Activated naive CD4-positive, alpha-beta T cell treated with anti-CD3 and anti-CD28 coated beads, Interleukin-2, amount 50 U/mL, for 72 hours (primary cell): ENCODE measurements at regions not wholly inside any gene's neighbourhood (a gene's known extent, or its start where the extent isn't known, plus 50 kb on each side); places are given as distances from the start of the nearest gene placed in this dataset.
"Not testable (repeated sequence)": the region's sequence is repeated elsewhere in the genome, so short reads cannot be mapped to it uniquely, and the experiment has no call there.

Source experiments
- ATAC-seq, 2 donors: fragments of 150-1000 bp; cut with Tn5 transposase; 2 replicates each; pipeline ENCODE4 v1.10.0; 2021; ENCODE audit warnings: mild to moderate bottlenecking in 2 of 2, moderate library complexity in 2 of 2
- DNase-seq, 2 donors: peaks; one replicate each; pipeline ENCODE4 v3.0.0; 2021 to 2022; ENCODE audit warnings: low spot score in 2 of 2
- H3K27ac Mint-ChIP-seq, 2 donors: one replicate each; pipeline ENCODE4 v1.8.0; 2022; ENCODE audit warnings: mild to moderate bottlenecking in 2 of 2, mixed read lengths in 2 of 2
- H3K36me3 Mint-ChIP-seq, 2 donors: one replicate each; pipeline ENCODE4 v1.8.0; 2022; ENCODE audit warnings: mixed read lengths in 2 of 2
- H3K9me3 Mint-ChIP-seq, 2 donors: one replicate each; pipeline ENCODE4 v1.8.0; 2022; ENCODE audit warnings: mixed read lengths in 2 of 2

- ATAC-seq = no peak
- Mint-ChIP-seq H3K27ac (no peak overlapping the region), H3K36me3 (no peaks in the 10 kb centered on the region), H3K9me3 (peaks cover 0 to 4% of the 10 kb centered on the region in 2 donors)
- DNase-seq = no peak
Observed at GRCh38 chr6:15761045-15761502, 98.2 kb upstream of the DTNBP1 start.

DNA sequence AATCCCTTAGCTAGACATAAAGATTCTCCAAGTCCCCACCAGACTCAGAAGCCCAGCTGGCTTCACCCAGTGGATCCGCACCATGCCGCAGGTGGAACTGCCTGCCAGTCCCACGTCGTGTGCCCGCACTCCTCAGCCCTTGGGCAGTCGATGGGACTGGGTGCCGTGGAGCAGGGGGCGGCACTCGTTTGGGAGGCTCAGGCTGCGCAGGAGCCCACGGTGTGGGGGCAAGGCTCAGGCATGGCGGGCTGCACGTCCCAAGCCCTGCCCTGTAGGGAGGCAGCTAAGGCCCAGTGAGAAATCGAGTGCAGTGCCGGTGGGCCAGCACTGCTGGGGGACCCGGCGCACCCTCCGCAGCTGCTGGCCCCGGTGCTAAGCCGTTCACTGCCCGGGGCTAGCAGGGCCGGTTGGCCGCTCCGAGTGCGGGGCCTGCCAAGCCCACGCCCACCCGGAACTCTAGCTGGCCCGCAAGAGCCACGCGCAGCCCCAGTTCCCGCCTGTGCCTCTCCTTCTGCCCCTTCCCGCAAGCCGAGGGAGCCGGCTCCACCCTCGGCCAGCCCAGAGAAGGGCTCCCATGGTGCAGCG is 95.9 kb upstream of the DTNBP1 start:
- Mint-ChIP-seq H3K9me3 (peaks cover 0 to 4% of the 10 kb centered on the region in 2 donors), H3K36me3 (no peaks in the 10 kb centered on the region), H3K27ac (no peak overlapping the region)
- no peak for DNase-seq
- ATAC-seq = no peak

- no peaks in the 10 kb centered on the region for H3K9me3 Mint-ChIP-seq
- ATAC-seq = no peak
Observed at GRCh38 chr6:15755526-15755925, 92.7 kb upstream of the DTNBP1 start.

DNA sequence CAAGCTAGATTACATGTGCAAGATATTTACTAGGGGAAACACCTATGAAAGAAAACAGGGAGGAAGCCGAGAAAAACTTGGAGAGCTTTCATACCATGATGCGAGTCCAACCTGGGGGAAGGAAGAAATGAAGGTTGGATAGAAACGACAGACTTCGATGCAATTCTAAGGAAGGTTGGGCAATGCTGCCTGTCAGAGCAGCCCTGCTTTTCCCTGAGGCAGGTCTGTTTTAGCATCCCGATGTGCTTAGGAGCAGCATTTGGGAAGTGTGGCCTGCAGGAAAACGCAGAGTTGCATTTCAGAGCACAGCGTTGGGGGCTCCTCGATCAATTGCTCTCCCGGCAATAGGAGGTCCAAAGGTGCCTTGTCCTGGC is 91.9 kb upstream of the DTNBP1 start:
- ATAC-seq (no peak), DNase-seq (no peak)
- Mint-ChIP-seq H3K27ac (peak overlapping the region in 1 of 2 donors; percentile 41), H3K36me3 (no peaks in the 10 kb centered on the region), H3K9me3 (no peaks in the 10 kb centered on the region)

More at GRCh38 chr6:15755526-15755925, 92.7 kb upstream of the DTNBP1 start:
- no peak overlapping the region for H3K27ac Mint-ChIP-seq
- no peaks in the 10 kb centered on the region for H3K36me3 Mint-ChIP-seq
- DNase-seq = no peak

GRCh38 chr6:15754035-15754705 is 91.3 kb upstream of the DTNBP1 start:
- no peaks in the 10 kb centered on the region for H3K36me3 Mint-ChIP-seq
- DNase-seq (no peak), ATAC-seq (no peak)
- peak overlapping the region in 1 of 2 donors; percentile 41 for H3K27ac Mint-ChIP-seq
- H3K9me3 Mint-ChIP-seq = no peaks in the 10 kb centered on the region

- no peak overlapping the region for H3K27ac Mint-ChIP-seq
Observed at GRCh38 chr6:15752820-15753219, 90.0 kb upstream of the DTNBP1 start.

DNA sequence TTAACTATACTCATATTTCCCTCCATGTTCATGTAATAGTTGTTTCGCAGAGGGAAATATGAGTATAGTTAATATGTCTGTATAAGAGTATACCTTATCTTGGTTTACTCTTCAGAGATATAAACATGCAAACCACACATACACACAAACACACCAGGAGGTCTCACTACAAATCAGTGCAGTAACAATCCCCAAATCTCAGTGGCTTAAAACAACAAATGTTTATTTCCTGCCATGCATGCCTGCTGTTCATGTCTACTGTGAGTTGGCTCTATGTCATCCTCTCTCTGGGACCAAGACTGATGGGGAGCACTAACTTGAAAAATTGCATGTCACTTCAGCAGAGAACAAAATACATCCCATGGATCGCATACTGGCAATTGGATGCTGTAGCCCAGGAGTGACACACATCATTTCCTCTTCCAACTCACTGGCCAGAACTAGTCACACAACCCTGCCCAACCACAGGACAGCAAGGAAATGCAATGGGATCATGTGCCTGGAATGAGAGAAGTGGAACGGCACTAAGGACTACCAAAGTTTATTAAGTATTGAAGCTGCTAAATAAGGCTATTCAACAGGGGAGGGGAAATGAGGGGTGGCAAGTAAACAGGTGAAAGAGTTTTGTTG is 89.0 kb upstream of the DTNBP1 start:
- DNase-seq (no peak), ATAC-seq (no peak)
- no peaks in the 10 kb centered on the region for H3K9me3 Mint-ChIP-seq
- no peaks in the 10 kb centered on the region for H3K36me3 Mint-ChIP-seq
- no peak overlapping the region for H3K27ac Mint-ChIP-seq

More at GRCh38 chr6:15752820-15753219, 90.0 kb upstream of the DTNBP1 start:
- no peaks in the 10 kb centered on the region for H3K36me3 Mint-ChIP-seq
- no peaks in the 10 kb centered on the region for H3K9me3 Mint-ChIP-seq
- ATAC-seq (no peak), DNase-seq (no peak)

DNA sequence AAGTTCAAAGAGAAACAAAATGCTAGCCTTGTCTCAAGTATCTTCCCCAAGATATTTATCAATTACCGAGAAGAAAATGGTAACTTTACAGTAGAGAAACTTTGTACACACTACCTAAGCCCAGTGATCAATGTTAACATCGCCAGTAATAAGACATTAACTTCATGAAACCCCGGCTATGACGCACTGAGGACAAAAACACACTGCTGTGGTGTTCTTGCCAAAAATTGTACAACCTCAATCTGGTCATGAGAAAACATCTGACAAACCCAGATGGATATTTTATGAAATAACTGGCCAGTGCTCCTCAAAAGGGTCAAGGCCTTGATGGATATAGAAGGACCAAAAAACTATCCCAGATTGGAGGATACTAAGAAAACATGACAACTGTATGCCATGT is 85.5 kb upstream of the DTNBP1 start:
- H3K27ac Mint-ChIP-seq = no peak overlapping the region
- no peak for ATAC-seq

GRCh38 chr6:15747354-15747883 is 84.6 kb upstream of the DTNBP1 start:
- Mint-ChIP-seq H3K9me3 (peaks cover 4 to 6% of the 10 kb centered on the region in 2 donors), H3K36me3 (peaks cover 0 to 14% of the 10 kb centered on the region in 2 donors), H3K27ac (peak overlapping the region in 1 of 2 donors; percentile 6)
- no peak for ATAC-seq
- no peak for DNase-seq

More for the DNA sequence above, 85.5 kb upstream of the DTNBP1 start:
- Mint-ChIP-seq H3K9me3 (peaks cover 3 to 4% of the 10 kb centered on the region in 2 donors), H3K36me3 (peaks cover 0 to 11% of the 10 kb centered on the region in 2 donors)
- DNase-seq = no peak

- DNase-seq (no peak), ATAC-seq (no peak)
- peaks cover 0 to 14% of the 10 kb centered on the region in 2 donors for H3K36me3 Mint-ChIP-seq
- peaks cover 4 to 6% of the 10 kb centered on the region in 2 donors for H3K9me3 Mint-ChIP-seq
- no peak overlapping the region for H3K27ac Mint-ChIP-seq
Observed at GRCh38 chr6:15745781-15746180, 83.0 kb upstream of the DTNBP1 start.

- no peak overlapping the region for H3K27ac Mint-ChIP-seq
- H3K9me3 Mint-ChIP-seq = peaks cover 4 to 6% of the 10 kb centered on the region in 2 donors
- ATAC-seq = peak; percentile 79 to 87
- H3K36me3 Mint-ChIP-seq = peaks cover 0 to 14% of the 10 kb centered on the region in 2 donors
- DNase-seq = no peak
Observed at GRCh38 chr6:15744818-15745402, 82.1 kb upstream of the DTNBP1 start.

DNA sequence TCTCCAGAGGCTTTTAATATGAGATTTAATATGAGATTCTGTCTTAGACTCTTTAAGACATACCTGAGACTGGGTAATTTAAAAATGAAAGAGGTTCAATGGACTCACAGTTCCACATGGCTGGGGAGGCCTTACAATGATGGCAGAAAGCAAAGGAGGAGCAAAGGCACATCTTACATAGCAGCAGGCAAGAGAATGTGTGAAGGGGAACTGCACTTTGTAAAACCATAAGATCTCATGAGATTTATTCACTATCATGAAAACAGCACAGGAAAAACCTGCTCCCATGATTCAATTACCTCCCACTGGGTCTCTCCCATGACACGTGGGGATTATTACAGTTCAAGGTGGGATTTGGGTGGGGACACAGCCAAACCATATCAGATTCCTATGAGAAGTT is 79.2 kb upstream of the DTNBP1 start:
- H3K9me3 Mint-ChIP-seq = peaks cover 4 to 12% of the 10 kb centered on the region in 2 donors
- H3K36me3 Mint-ChIP-seq = peaks cover 0 to 22% of the 10 kb centered on the region in 2 donors
- not testable (repeated sequence) for ATAC-seq, DNase-seq, H3K27ac Mint-ChIP-seq

- Mint-ChIP-seq H3K36me3 (peaks cover 0 to 22% of the 10 kb centered on the region in 2 donors), H3K27ac (no peak overlapping the region), H3K9me3 (peaks cover 4 to 12% of the 10 kb centered on the region in 2 donors)
- DNase-seq = no peak
- no peak for ATAC-seq
Observed at GRCh38 chr6:15741405-15741804, 78.6 kb upstream of the DTNBP1 start.

DNA sequence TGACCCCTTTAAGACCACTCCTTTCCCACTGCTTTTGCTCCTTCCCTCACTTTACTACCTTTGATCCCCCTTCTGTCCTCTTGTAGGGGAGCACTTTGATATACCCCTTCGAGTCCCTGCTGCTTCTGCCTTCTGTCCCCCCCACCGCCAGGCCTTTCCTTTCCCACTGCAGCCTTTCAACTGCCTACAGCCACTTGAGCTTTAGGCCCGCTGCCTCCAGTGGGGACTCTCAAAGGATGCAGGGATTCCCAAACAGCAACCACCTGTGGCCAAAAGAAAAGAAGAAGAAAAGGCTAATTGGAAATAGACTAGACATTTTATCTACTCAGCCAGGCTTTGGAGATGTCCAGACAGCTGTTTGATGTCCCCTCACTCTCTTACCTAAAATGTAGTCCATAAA is 77.0 kb upstream of the DTNBP1 start:
- no peak for ATAC-seq
- Mint-ChIP-seq H3K36me3 (peaks cover 0 to 19% of the 10 kb centered on the region in 2 donors), H3K27ac (no peak overlapping the region), H3K9me3 (peaks cover 2 to 12% of the 10 kb centered on the region in 2 donors)
- no peak for DNase-seq

DNA sequence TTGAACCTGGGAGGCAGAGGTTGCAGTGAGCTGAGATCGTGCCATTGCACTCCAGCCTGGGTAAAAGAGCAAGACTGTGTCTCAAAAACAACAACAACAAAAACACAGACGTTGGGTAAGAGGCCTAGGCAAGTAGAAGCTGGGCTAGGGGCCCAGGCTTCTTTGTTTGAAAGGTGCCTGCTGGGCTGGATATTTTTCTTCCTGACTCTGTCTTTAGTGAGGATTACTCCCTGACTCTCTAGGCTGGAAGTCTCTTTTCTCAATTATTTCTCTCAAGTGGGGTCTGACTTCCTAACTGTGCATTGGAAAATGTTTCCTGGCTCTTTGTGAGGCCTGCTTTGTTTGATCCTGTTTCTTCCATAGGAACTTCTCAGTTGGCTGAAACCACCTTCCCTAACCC is 76.5 kb upstream of the DTNBP1 start:
- ATAC-seq (no peak), DNase-seq (no peak)
- Mint-ChIP-seq H3K9me3 (peaks cover 0 to 12% of the 10 kb centered on the region in 2 donors), H3K36me3 (peaks cover 0 to 17% of the 10 kb centered on the region in 2 donors), H3K27ac (no peak overlapping the region)

DNA sequence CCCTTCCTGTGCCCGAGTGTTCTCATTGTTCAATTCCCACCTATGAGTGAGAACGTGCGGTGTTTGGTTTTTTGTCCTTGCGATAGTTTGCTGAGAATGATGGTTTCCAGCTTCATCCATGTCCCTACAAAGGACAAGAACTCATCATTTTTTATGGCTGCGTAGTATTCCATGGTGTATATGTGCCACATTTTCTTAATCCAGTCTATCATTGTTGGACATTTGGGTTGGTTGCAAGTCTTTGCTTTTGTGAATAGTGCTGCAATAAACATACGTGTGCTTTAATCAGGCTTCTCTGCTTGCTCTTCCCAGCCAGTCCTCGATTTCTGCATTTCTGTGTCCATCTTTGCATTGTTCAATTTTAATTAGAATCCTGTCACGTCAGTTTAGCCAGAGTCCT is 75.4 kb upstream of the DTNBP1 start:
- not testable (repeated sequence) for H3K36me3 Mint-ChIP-seq, H3K9me3 Mint-ChIP-seq, DNase-seq, H3K27ac Mint-ChIP-seq, ATAC-seq

- H3K36me3 Mint-ChIP-seq = peaks cover 0 to 8% of the 10 kb centered on the region in 2 donors
- ATAC-seq = no peak
- peak overlapping the region in 1 of 2 donors; percentile 76 for H3K27ac Mint-ChIP-seq
- peaks cover 0 to 6% of the 10 kb centered on the region in 2 donors for H3K9me3 Mint-ChIP-seq
- no peak for DNase-seq
Observed at GRCh38 chr6:15736297-15736696, 73.5 kb upstream of the DTNBP1 start.
